ENCODE measurements at regions not wholly inside any gene's neighbourhood (a gene's known extent, or its start where the extent isn't known, plus 50 kb on each side); places are given as distances from the start of the nearest gene placed in this dataset.
A peak's percentile ranks its signal among the peaks of the same experiment; 100 is the strongest.

GRCh38 chrX:99308302-99308701, 1101.8 kb downstream of the PCDH19 start:
- BruUV-seq (replicated peaks), result no TSS peak
- in situ Hi-C loops (cut with MboI; ENCODE audit: low sequenced_read_pairs), result no loop called here
- no peak overlapping the region for H3K23ac ChIP-seq (ENCODE audit: low read depth, low read length)
- no peak overlapping the region for H4K91ac ChIP-seq (ENCODE audit: insufficient read depth, low read depth, low read length)
- H2AK9ac ChIP-seq (replicated peaks; ENCODE audit: low read depth, low read length, poor library complexity), result no peak overlapping the region
- dilution Hi-C loops (cut with HindIII; ENCODE audit: low sequenced_read_pairs, unreplicated experiment), result no loop called here
- H3K18ac ChIP-seq (ENCODE audit: low read depth, low read length), result no peak overlapping the region
- H2BK5ac ChIP-seq (ENCODE audit: low read depth, low read length, poor library complexity, severe bottlenecking), result no peak overlapping the region
- H4K5ac ChIP-seq (ENCODE audit: low read depth, low read length), result no peak overlapping the region
- POLR2A ChIA-PET (ENCODE audit: unreplicated experiment), result no interaction called here
- no peak overlapping the region for H2BK20ac ChIP-seq (ENCODE audit: low read depth, low read length)
- CTCF ChIA-PET, result no interaction called here
- H4K8ac ChIP-seq (ENCODE audit: low read depth in 2 of 2, low read length in 2 of 2), result no peak overlapping the region
- no peak for DNase-seq
- H2AK5ac ChIP-seq (ENCODE audit: low read depth, low read length), result no peak overlapping the region
- intact Hi-C loops (cut with micrococcal nuclease), result no loop called here
- no peaks in the 10 kb centered on the region for H3K9me1 ChIP-seq (ENCODE audit: insufficient read depth, low read length)
- H3K14ac ChIP-seq (replicated peaks; ENCODE audit: low read depth, low read length), result no peak overlapping the region
- H3K79me1 ChIP-seq (ENCODE audit: low read depth in 1 of 2, low read length in 2 of 2), result no peaks in the 10 kb centered on the region
- no peak overlapping the region for H2BK15ac ChIP-seq (ENCODE audit: low read depth, low read length)
- TF ChIP-seq MAFK (IDR thresholded peaks at IDR 0.05; ENCODE audit: low read depth, low read length), result peak; percentile 79
- no peak for TF ChIP-seq CTCF (conservative IDR thresholded peaks at IDR 0.05; ENCODE audit: low read depth, low read length)
- no peak overlapping the region for H3K56ac ChIP-seq (ENCODE audit: extremely low read depth, insufficient read depth, low read length)
- no peaks in the 10 kb centered on the region for H3K27me3 ChIP-seq (ENCODE audit: control insufficient read depth, insufficient read depth, low read length)
- no peak overlapping the region for H3K4me3 ChIP-seq (ENCODE audit: insufficient read depth, low read depth, low read length)
- no peaks in the 10 kb centered on the region for H4K20me1 ChIP-seq (ENCODE audit: insufficient read depth, low read length)
- no peak overlapping the region for H2BK120ac ChIP-seq (ENCODE audit: low read depth, low read length)
- no peak overlapping the region for H3K4me2 ChIP-seq (ENCODE audit: low read depth, low read length)
- no peaks in the 10 kb centered on the region for H3K36me3 ChIP-seq (ENCODE audit: control insufficient read depth, insufficient read depth, low read length)
- H3K4ac ChIP-seq (ENCODE audit: low read depth, low read length), result no peak overlapping the region
- no peak for ATAC-seq (ENCODE audit: low read depth)
- no peak overlapping the region for H3K9ac ChIP-seq (ENCODE audit: low read depth, low read length)
- no peaks in the 10 kb centered on the region for H3K4me1 ChIP-seq (ENCODE audit: control insufficient read depth, insufficient read depth, low read length)
- H3K9me3 ChIP-seq (ENCODE audit: control insufficient read depth, insufficient read depth, low read length), result no peaks in the 10 kb centered on the region
- H3K27ac ChIP-seq (ENCODE audit: insufficient read depth, low read length), result no peak overlapping the region
- no peak overlapping the region for H2AFZ ChIP-seq (replicated peaks; ENCODE audit: low read length, poor library complexity)

All from IMR-90 (cell line).